ENCODE measurements at regions not wholly inside any gene's neighbourhood (a gene's known extent, or its start where the extent isn't known, plus 50 kb on each side); places are given as distances from the start of the nearest gene placed in this dataset.

DNA sequence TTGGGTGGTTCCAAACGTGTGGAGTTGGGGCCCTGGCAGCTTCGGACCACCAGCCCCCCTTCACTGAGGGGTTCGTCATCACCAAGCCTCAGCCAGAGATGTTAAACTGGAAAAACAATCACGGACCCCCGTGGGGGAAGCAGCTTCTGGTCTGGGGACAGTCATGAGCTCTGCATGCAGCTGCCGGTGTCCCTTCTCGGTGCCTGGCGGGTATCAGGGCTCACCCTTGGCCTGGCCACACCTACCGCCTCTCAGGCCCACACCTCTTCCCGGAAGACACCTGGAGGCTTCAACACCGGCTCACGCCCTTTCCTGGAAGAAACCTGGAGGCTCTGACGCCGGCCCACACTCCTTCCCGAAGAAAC is 77.8 kb upstream of the BHLHE23 start:
- TF ChIP-seq, protein P1, sequence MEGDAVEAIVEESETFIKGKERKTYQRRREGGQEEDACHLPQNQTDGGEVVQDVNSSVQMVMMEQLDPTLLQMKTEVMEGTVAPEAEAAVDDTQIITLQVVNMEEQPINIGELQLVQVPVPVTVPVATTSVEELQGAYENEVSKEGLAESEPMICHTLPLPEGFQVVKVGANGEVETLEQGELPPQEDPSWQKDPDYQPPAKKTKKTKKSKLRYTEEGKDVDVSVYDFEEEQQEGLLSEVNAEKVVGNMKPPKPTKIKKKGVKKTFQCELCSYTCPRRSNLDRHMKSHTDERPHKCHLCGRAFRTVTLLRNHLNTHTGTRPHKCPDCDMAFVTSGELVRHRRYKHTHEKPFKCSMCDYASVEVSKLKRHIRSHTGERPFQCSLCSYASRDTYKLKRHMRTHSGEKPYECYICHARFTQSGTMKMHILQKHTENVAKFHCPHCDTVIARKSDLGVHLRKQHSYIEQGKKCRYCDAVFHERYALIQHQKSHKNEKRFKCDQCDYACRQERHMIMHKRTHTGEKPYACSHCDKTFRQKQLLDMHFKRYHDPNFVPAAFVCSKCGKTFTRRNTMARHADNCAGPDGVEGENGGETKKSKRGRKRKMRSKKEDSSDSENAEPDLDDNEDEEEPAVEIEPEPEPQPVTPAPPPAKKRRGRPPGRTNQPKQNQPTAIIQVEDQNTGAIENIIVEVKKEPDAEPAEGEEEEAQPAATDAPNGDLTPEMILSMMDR (conservative IDR thresholded peaks at IDR 0.05; ENCODE audit: low read depth, low read length), result no peak
- no peak for TF ChIP-seq EZH2 (IDR thresholded peaks at IDR 0.05; ENCODE audit: borderline replicate concordance, low read depth, low read length, poor library complexity, severe bottlenecking)

All from A673 (cell line).